ENCODE measurements at regions not wholly inside any gene's neighbourhood (a gene's known extent, or its start where the extent isn't known, plus 50 kb on each side); places are given as distances from the start of the nearest gene placed in this dataset.

DNA sequence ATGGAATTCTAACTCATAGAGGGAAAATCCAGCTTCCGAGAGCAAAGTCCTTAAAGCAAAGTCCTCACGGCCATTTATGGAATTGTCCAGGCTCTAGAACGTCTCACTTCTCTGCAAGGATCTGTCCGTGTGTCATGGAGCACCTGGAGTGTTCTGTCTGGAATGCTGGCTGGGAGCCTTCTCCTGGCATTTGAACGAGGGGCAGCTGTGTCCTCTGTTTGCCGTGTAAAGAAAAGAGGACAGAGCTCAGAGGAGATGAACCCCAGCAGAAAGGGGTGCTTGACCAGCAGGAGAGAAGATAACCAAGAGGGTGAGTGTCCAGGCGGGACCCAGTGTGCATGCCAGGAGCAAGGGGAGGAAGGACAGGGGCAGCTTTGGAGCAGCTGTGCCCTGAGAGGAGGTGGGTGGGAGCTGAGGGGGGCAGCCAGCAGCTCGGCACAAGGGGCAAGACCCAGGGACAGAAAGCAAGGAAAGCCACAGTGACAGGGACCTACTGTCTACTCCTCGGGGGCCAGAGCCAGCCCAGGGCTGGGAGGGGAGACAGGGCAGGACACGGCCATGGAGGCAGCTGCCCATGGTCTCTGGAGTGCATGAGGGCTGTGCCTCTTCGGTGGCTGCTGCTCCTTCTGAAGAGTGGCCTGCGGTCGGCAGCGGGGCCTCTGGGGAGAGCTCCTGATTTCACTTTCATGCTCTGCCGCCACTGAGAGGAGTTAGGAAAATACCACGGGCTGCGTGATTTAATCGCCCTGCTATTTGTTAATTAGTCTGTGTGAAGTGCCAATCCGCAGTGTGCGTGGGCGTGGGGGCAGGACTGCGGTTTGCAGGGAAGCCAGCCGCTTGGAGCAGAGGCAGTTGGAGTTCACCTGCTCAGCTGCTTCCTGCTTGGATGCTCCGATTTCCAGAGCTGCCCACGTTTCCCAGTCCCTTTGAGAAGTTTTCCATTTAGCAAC is 149.3 kb upstream of the SHH start (continued):
- TF ChIP-seq, protein P1, sequence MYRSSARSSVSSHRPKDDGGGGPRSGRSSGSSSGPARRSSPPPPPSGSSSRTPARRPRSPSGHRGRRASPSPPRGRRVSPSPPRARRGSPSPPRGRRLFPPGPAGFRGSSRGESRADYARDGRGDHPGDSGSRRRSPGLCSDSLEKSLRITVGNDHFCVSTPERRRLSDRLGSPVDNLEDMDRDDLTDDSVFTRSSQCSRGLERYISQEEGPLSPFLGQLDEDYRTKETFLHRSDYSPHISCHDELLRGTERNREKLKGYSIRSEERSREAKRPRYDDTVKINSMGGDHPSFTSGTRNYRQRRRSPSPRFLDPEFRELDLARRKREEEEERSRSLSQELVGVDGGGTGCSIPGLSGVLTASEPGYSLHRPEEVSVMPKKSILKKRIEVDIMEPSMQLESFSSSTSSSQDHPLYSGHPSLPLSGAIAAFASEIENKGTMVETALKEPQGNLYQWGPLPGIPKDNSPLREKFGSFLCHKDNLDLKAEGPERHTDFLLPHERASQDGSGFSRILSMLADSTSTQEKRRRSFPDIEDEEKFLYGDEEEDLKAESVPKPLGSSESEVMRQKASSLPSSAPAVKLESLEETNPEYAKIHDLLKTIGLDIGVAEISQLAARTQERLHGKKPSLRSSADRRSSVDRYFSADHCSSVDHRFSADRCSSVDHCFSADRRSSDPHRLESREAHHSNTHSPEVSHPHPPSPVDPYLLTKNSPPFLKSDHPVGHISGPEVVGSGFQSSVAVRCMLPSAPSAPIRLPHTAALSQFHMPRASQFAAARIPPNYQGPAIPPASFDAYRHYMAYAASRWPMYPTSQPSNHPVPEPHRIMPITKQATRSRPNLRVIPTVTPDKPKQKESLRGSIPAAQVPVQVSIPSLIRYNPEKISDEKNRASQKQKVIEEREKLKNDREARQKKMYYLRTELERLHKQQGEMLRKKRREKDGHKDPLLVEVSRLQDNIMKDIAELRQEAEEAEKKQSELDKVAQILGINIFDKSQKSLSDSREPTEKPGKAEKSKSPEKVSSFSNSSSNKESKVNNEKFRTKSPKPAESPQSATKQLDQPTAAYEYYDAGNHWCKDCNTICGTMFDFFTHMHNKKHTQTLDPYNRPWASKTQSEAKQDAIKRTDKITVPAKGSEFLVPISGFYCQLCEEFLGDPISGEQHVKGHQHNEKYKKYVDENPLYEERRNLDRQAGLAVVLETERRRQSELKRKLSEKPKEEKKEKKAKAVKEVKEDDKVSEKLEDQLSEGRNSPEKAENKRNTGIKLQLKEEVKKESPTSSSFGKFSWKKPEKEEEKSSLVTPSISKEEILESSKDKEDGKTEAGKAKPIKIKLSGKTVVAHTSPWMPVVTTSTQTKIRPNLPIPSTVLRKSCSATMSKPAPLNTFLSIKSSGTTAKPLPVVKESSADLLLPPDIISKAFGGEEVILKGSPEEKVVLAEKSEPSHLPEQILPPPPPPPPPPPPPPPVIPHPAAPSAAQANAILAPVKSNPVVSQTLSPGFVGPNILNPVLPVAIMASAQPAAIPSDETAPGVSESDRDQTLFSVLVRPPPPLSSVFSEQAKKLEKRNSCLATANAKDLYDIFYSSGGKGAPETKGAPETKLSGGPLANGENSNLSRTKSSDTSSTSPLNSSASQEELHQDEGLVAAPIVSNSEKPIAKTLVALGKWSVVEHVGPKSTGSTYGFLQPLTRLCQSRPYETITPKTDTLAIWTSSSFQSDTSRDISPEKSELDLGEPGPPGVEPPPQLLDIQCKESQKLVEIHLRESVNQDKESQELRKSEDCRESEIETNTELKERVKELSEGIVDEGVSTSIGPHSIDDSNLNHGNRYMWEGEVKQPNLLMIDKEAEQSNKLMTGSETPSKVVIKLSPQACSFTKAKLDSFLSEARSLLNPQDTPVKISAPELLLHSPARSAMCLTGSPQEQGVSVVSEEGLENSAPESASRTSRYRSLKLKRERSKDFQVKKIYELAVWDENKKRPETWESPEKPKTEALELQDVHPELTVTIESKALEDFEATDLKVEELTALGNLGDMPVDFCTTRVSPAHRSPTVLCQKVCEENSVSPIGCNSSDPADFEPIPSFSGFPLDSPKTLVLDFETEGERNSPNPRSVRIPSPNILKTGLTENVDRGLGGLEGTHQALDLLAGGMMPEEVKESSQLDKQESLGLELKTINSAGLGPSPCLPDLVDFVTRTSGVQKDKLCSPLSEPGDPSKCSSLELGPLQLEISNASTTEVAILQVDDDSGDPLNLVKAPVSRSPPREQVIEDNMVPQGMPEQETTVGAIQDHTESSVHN (CRISPR knock-in tag; IDR thresholded peaks at IDR 0.05): no peak
- no peak for TF ChIP-seq HNRNPK (IDR thresholded peaks at IDR 0.05; ENCODE audit: low read depth, low read length, poor library complexity, severe bottlenecking)
- no peak for TF ChIP-seq ZFP82 (CRISPR knock-in tag; IDR thresholded peaks at IDR 0.05; ENCODE audit: borderline replicate concordance)
- peak; percentile 50; the same call in 1 of the 2 replicates for TF ChIP-seq KAT7 (CRISPR knock-in tag; IDR thresholded peaks at IDR 0.05; ENCODE audit: borderline replicate concordance)
- TF ChIP-seq STAG1 (CRISPR knock-in tag; IDR thresholded peaks at IDR 0.05): no peak
- TF ChIP-seq ETV6 (CRISPR knock-in tag; conservative IDR thresholded peaks at IDR 0.05): no peak
- TF ChIP-seq NR2F2 (IDR thresholded peaks at IDR 0.05; ENCODE audit: borderline replicate concordance, low read depth): no peak
- TF ChIP-seq HNF4G (IDR thresholded peaks at IDR 0.05; ENCODE audit: borderline replicate concordance, low read depth, low read length): peak; percentile 35; the same call in 1 of the 2 replicates
- peak; percentile 29; the same call in 1 of the 2 replicates for TF ChIP-seq HNF4G (CRISPR knock-in tag; IDR thresholded peaks at IDR 0.05; ENCODE audit: borderline replicate concordance, low read depth)
- TF ChIP-seq PRMT3 (CRISPR knock-in tag; IDR thresholded peaks at IDR 0.05; ENCODE audit: borderline replicate concordance, low read depth): no peak
- TF ChIP-seq NR3C1 (CRISPR knock-in tag; IDR thresholded peaks at IDR 0.05): no peak
- TF ChIP-seq ZBTB14 (CRISPR knock-in tag; IDR thresholded peaks at IDR 0.05): no peak
- TF ChIP-seq MLX (CRISPR knock-in tag; IDR thresholded peaks at IDR 0.05): no peak
- no peak for TF ChIP-seq TP53 (CRISPR knock-in tag; conservative IDR thresholded peaks at IDR 0.05)
- TF ChIP-seq ZNF605 (CRISPR knock-in tag; IDR thresholded peaks at IDR 0.05): no peak; the same call in 1 of the 2 replicates
- TF ChIP-seq NRL (CRISPR knock-in tag; IDR thresholded peaks at IDR 0.05; ENCODE audit: borderline replicate concordance): no peak; the same call in 1 of the 2 replicates
- TF ChIP-seq SATB2 (CRISPR knock-in tag; IDR thresholded peaks at IDR 0.05): no peak
- no peak for TF ChIP-seq ZBTB1 (CRISPR knock-in tag; IDR thresholded peaks at IDR 0.05; ENCODE audit: borderline replicate concordance)
- TF ChIP-seq PCBP1 (IDR thresholded peaks at IDR 0.05; ENCODE audit: borderline replicate concordance, low read depth, low read length): no peak

Measured in HepG2 (cell line).